ENCODE measurements at regions not wholly inside any gene's neighbourhood (a gene's known extent, or its start where the extent isn't known, plus 50 kb on each side); places are given as distances from the start of the nearest gene placed in this dataset.

GRCh38 chr21:28272272-28272992 is 720.2 kb downstream of the LTN1 start:
- ATAC-seq: no peak
- Histone ChIP-seq H3K4me1 (no peaks in the 10 kb centered on the region), H3K4me3 (no peak overlapping the region), H3K27me3 (no peaks in the 10 kb centered on the region), H3K27ac (no peak overlapping the region), H3K9me3 (no peaks in the 10 kb centered on the region), H3K36me3 (no peaks in the 10 kb centered on the region)
- intact Hi-C loops (cut with DNase I): no loop called here
- no peak for DNase-seq
- TF ChIP-seq, protein P1, sequence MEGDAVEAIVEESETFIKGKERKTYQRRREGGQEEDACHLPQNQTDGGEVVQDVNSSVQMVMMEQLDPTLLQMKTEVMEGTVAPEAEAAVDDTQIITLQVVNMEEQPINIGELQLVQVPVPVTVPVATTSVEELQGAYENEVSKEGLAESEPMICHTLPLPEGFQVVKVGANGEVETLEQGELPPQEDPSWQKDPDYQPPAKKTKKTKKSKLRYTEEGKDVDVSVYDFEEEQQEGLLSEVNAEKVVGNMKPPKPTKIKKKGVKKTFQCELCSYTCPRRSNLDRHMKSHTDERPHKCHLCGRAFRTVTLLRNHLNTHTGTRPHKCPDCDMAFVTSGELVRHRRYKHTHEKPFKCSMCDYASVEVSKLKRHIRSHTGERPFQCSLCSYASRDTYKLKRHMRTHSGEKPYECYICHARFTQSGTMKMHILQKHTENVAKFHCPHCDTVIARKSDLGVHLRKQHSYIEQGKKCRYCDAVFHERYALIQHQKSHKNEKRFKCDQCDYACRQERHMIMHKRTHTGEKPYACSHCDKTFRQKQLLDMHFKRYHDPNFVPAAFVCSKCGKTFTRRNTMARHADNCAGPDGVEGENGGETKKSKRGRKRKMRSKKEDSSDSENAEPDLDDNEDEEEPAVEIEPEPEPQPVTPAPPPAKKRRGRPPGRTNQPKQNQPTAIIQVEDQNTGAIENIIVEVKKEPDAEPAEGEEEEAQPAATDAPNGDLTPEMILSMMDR (IDR thresholded peaks at IDR 0.05): no peak

DNA sequence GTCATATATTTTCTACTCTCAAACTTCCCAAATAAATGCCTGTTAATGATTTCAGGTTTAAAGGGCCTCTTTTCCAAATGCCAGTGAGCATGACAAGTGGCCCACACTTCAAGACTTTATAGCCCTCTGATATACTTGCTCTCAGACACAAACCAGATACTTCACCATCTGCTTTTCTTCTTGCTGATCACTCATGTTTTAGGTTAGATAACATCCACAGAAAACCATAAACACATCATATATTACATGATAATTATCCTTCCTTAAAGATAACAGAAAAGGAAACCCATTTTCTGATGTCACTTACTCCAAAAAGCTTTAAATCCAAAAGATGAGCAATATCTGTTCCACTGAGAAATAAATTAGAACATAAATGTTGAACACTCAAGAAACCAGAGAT is 723.5 kb downstream of the LTN1 start:
- Histone ChIP-seq H3K36me3 (no peaks in the 10 kb centered on the region), H3K4me1 (no peaks in the 10 kb centered on the region), H3K9me3 (no peaks in the 10 kb centered on the region), H3K27ac (no peak overlapping the region), H3K4me3 (no peak overlapping the region), H3K27me3 (no peaks in the 10 kb centered on the region)
- ATAC-seq (no peak), DNase-seq (peak in 1 of 4 donors; percentile 21)
- intact Hi-C loops (cut with DNase I): no loop called here
- TF ChIP-seq, protein P1 (IDR thresholded peaks at IDR 0.05): no peak

DNA sequence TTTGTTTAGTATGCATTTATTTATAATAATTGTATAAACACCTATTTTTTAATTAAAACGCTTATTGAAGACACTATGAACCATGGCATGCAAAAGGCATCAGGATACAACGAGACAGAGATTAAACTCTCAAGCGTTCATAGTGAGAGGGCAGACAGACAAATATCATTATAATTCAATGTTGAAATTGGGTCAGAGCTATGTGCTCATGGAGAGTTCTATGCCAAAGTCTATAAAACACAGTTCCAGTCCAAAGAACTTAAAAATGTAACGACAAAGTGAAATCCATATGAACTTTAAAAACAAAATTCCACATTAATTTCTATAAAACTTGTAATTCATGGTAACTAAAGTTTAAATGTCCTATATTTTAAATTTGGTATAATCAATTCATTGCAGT is 724.0 kb downstream of the LTN1 start:
- H3K4me3 ChIP-seq: no peak overlapping the region
- H3K27ac ChIP-seq: no peak overlapping the region
- TF ChIP-seq, protein P1 (IDR thresholded peaks at IDR 0.05): no peak
- intact Hi-C loops (cut with DNase I): no loop called here
- DNase-seq: no peak
- H3K4me1 ChIP-seq: no peaks in the 10 kb centered on the region
- no peaks in the 10 kb centered on the region for H3K36me3 ChIP-seq
- H3K9me3 ChIP-seq: no peaks in the 10 kb centered on the region
- no peaks in the 10 kb centered on the region for H3K27me3 ChIP-seq
- ATAC-seq: no peak

DNA sequence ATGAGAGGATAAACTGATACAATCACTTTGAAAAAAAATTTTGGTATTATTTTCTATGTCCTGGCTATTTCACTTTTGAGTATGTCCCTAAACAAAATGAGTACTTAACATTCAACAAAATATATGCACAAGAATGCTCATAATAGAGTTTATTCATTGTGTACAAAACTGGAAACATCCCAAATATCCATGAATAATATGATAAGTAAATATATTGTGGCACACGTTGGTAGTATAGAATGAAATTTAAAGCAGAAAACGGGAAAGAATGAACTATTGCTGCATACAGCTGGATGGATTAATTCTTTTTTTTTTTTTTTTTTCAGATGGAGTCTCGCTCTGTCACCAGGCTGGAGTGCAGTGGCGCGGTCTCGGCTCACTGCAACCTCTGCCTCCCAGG is 725.2 kb downstream of the LTN1 start:
- Histone ChIP-seq H3K36me3 (no peaks in the 10 kb centered on the region), H3K27ac (no peak overlapping the region), H3K4me1 (no peaks in the 10 kb centered on the region), H3K27me3 (no peaks in the 10 kb centered on the region), H3K4me3 (no peak overlapping the region), H3K9me3 (no peaks in the 10 kb centered on the region)
- no peak for DNase-seq
- intact Hi-C loops (cut with DNase I): no loop called here
- no peak for ATAC-seq
- TF ChIP-seq, protein P1 (IDR thresholded peaks at IDR 0.05): no peak

DNA sequence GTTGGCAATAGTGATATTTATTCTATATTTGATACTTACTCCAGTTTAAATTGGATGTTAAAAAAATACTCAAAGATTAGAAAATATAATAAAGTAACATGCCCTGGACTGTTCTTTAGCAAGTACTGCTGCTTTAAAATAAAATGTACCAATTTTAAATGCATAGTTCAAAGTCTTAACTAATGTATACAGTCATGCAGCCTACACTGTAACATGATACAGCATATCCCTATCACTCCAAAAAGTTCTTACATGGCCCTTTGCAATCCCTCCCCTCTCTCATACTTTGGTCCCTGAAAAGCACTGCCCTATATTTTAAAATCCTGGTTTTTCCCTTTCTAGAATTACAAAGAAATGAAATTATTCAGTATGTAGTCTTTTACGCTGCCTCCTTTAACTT is 726.6 kb downstream of the LTN1 start:
- H3K36me3 ChIP-seq: no peaks in the 10 kb centered on the region
- no peak for ATAC-seq
- H3K27ac ChIP-seq: no peak overlapping the region
- TF ChIP-seq, protein P1 (IDR thresholded peaks at IDR 0.05): no peak
- H3K9me3 ChIP-seq: no peaks in the 10 kb centered on the region
- H3K4me3 ChIP-seq: no peak overlapping the region
- H3K4me1 ChIP-seq: no peaks in the 10 kb centered on the region
- no peak for DNase-seq
- no peaks in the 10 kb centered on the region for H3K27me3 ChIP-seq
- intact Hi-C loops (cut with DNase I): no loop called here

Measured in left lung (tissue), 4 donors.